OCI-LY7 (cell line): ENCODE measurements at regions not wholly inside any gene's neighbourhood (a gene's known extent, or its start where the extent isn't known, plus 50 kb on each side); places are given as distances from the start of the nearest gene placed in this dataset.

Experiments used
- BruUV-seq: library from RNA; stranded (reverse); fragments of 400-500 nt; replicated peaks from 2 replicates; lab custom pipeline; 2021; lab: Mats Ljungman, UMichigan
- CTCF ChIA-PET: fragments of 300-600 bp; sonication (Branson Sonifier 250); formaldehyde crosslinking; loops from one replicate; lab custom pipeline; 2022; ENCODE audit warnings: antibody characterized with exemption; ENCODE audit not compliant: unreplicated experiment; lab: Charles Lee
- POLR2A ChIA-PET: fragments of 300-600 bp; sonication (Branson Sonifier 250); formaldehyde crosslinking; loops from one replicate; lab custom pipeline; 2022; ENCODE audit warnings: antibody characterized with exemption; lab: Charles Lee
- DNase-seq: peaks from one replicate; pipeline ENCODE4 v3.0.0-alpha.2; 2015; ENCODE audit warnings: low spot score
- H2AFZ ChIP-seq: fragments of 200-600 bp; sonication (generic), shearing (Covaris generic); 2 replicates; pipeline ENCODE4 v1.6.1; 2014; ENCODE audit warnings: mild to moderate bottlenecking, antibody characterized with exemption, low read length, moderate library complexity
- H3K27ac ChIP-seq: fragments of 200-600 bp; sonication (generic); 2 replicates; pipeline ENCODE4 v1.5.1; 2014; ENCODE audit warnings: mixed run types, low read depth, mild to moderate bottlenecking, moderate library complexity, low read length, inconsistent platforms; ENCODE audit not compliant: poor library complexity, severe bottlenecking
- H3K36me3 ChIP-seq: fragments of 200-600 bp; sonication (generic); 2 replicates; pipeline ENCODE4 v1.6.1; 2014; ENCODE audit warnings: mild to moderate bottlenecking, antibody characterized with exemption, low read length, moderate library complexity, mixed read lengths; ENCODE audit not compliant: insufficient read depth
- H3K4me1 ChIP-seq: fragments of 200-600 bp; sonication (generic); 2 replicates; pipeline ENCODE4 v1.5.1; 2014; ENCODE audit warnings: mild to moderate bottlenecking, low read length; ENCODE audit not compliant: insufficient read depth, poor library complexity, severe bottlenecking
- H3K4me2 ChIP-seq: fragments of 200-600 bp; sonication (generic); 2 replicates; pipeline ENCODE4 v1.6.1; 2014; ENCODE audit warnings: mild to moderate bottlenecking, low read length
- H3K4me3 ChIP-seq: fragments of 200-600 bp; sonication (generic); 2 replicates; pipeline ENCODE4 v1.5.1; 2014; ENCODE audit warnings: mild to moderate bottlenecking, low read depth, low read length; ENCODE audit not compliant: poor library complexity, severe bottlenecking
- H3K79me2 ChIP-seq: fragments of 200-600 bp; sonication (generic); 2 replicates; pipeline ENCODE4 v1.6.1; 2016; ENCODE audit warnings: low read depth, mild to moderate bottlenecking, low read length, moderate library complexity, mixed read lengths; ENCODE audit not compliant: insufficient read depth
- H3K9me2 ChIP-seq: fragments of 200-600 bp; sonication (generic); 2 replicates; pipeline ENCODE4 v1.6.1; 2016; ENCODE audit warnings: mild to moderate bottlenecking, low read length, mixed read lengths; ENCODE audit not compliant: insufficient read depth
- H3K9me3 ChIP-seq: fragments of 200-600 bp; sonication (generic); 2 replicates; pipeline ENCODE4 v1.6.1; 2014; ENCODE audit warnings: mild to moderate bottlenecking, mixed run types, low read length, mixed read lengths
- H4K20me1 ChIP-seq: fragments of 200-600 bp; sonication (generic); 2 replicates; pipeline ENCODE4 v1.6.1; 2014; ENCODE audit warnings: mild to moderate bottlenecking, antibody characterized with exemption, low read length, moderate library complexity, mixed read lengths; ENCODE audit not compliant: insufficient read depth
- EZH2phosphoT487 ChIP-seq: fragments of 200-600 bp; sonication (generic); IDR thresholded peaks from 2 replicates; pipeline ENCODE4 v1.6.1; 2018; ENCODE audit warnings: low read depth, borderline replicate concordance, mild to moderate bottlenecking, mixed run types, antibody characterized with exemption, low read length, moderate library complexity, mixed read lengths
- intact Hi-C: fragments of 100-400 bp; cut with micrococcal nuclease; formaldehyde crosslinking; loops from one replicate; pipeline ENCODE4 v1.10.0; 2022; ENCODE audit not compliant: unreplicated experiment
- TF ChIP-seq, protein P1 (sequence below): fragments of 200-600 bp; sonication (generic); conservative IDR thresholded peaks from 2 replicates; pipeline ENCODE4 v1.5.1; 2014; ENCODE audit warnings: mild to moderate bottlenecking, antibody characterized with exemption, low read length, moderate library complexity, mixed read lengths

DNA sequence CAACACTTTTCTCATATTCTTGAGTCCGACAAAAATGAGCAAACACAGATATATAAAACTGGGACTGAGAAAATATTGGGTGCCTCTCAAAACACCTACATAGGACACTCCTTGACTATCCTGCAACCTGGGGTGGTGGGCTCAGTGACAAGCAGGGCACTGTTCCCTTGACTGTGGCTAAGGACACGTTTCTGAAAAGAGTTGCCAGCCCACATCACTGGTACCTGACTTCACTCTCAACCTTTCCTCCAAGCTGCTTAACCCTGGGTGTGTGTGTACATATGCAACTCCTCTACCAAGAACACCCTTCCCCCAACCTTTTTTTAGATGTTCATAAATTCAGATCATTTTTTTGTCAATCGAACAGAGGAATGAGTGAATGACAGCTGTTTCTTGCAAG, 148.7 kb downstream of the ACTL7B start:
- no peaks in the 10 kb centered on the region for H4K20me1 ChIP-seq
- no peak for DNase-seq
- no peaks in the 10 kb centered on the region for H3K9me3 ChIP-seq
- no peak overlapping the region for H3K4me3 ChIP-seq
- H3K27ac ChIP-seq = no peak overlapping the region
- H3K9me2 ChIP-seq = no peaks in the 10 kb centered on the region
- no peak overlapping the region for H2AFZ ChIP-seq
- BruUV-seq = no TSS peak
- intact Hi-C loops = no loop called here
- CTCF ChIA-PET = no interaction called here
- H3K36me3 ChIP-seq = no peaks in the 10 kb centered on the region
- H3K4me1 ChIP-seq = no peaks in the 10 kb centered on the region
- no peak overlapping the region for H3K4me2 ChIP-seq
- POLR2A ChIA-PET = no interaction called here
- H3K79me2 ChIP-seq = no peaks in the 10 kb centered on the region
- TF ChIP-seq EZH2phosphoT487 = no peak
- TF ChIP-seq, protein P1, sequence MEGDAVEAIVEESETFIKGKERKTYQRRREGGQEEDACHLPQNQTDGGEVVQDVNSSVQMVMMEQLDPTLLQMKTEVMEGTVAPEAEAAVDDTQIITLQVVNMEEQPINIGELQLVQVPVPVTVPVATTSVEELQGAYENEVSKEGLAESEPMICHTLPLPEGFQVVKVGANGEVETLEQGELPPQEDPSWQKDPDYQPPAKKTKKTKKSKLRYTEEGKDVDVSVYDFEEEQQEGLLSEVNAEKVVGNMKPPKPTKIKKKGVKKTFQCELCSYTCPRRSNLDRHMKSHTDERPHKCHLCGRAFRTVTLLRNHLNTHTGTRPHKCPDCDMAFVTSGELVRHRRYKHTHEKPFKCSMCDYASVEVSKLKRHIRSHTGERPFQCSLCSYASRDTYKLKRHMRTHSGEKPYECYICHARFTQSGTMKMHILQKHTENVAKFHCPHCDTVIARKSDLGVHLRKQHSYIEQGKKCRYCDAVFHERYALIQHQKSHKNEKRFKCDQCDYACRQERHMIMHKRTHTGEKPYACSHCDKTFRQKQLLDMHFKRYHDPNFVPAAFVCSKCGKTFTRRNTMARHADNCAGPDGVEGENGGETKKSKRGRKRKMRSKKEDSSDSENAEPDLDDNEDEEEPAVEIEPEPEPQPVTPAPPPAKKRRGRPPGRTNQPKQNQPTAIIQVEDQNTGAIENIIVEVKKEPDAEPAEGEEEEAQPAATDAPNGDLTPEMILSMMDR = no peak

DNA sequence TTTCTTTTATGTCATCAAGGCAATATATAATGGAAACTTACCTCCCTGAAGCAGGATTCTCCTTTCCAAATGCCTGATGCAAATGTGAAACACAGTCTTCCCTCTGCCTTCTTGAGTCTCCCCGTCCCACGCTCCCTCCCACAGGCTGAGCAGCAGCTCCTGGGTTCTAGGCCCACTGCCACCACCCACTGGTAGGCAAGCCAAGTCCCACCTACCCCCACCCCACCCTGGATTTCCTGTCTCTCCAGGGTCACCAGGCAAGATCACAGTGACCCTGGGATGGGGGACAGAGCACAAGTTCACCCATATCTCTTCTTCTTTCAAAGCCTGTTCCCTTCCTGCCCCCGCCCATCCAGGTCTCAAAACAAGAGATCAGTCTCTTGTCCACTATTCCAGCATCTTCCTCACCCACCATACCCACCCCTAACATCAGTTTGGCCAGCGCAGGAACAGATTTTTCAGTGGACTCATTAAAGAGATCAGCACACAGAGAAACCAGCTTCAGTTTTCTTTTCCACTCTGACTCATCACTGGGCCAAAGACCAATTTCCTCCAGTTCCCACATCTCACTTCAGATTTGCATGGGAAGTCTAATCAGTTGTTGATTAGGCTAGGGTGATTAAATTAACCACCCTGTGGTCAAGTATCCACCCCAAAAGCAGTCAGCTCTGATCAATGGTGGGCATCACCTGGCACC, 151.5 kb downstream of the ACTL7B start:
- intact Hi-C loops = no loop called here
- Histone ChIP-seq H3K36me3 (no peaks in the 10 kb centered on the region), H3K4me2 (no peak overlapping the region), H4K20me1 (no peaks in the 10 kb centered on the region), H3K4me3 (no peak overlapping the region), H3K9me3 (no peaks in the 10 kb centered on the region), H2AFZ (no peak overlapping the region), H3K4me1 (no peaks in the 10 kb centered on the region), H3K79me2 (no peaks in the 10 kb centered on the region), H3K27ac (no peak overlapping the region), H3K9me2 (no peaks in the 10 kb centered on the region)
- DNase-seq = no peak
- no TSS peak for BruUV-seq
- ChIA-PET CTCF (no interaction called here), POLR2A (no interaction called here)
- TF ChIP-seq, protein P1 = no peak
- TF ChIP-seq EZH2phosphoT487 = no peak

DNA sequence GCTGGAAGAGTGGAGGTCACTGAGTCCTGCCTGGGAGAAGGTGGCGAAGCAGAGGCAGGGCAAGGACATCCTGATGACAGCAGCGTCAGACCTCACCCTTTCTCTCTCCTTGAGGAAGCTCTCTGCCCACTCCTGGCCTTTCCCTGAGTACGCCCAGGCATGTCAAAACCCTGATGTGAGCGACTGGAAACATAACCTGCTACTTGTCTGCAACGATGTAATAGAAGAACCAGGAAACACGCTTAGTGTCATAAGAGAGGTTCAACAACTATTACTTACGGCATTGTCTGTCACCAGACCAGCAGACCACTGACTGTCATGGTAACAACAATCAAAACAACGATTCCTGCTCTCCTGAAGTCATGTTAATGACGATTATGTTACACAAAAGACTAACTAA, 152.4 kb downstream of the ACTL7B start:
- Histone ChIP-seq H3K4me2 (no peak overlapping the region), H2AFZ (no peak overlapping the region), H3K4me1 (no peaks in the 10 kb centered on the region), H3K79me2 (no peaks in the 10 kb centered on the region), H3K36me3 (no peaks in the 10 kb centered on the region), H3K27ac (no peak overlapping the region), H3K4me3 (no peak overlapping the region), H3K9me2 (no peaks in the 10 kb centered on the region), H4K20me1 (no peaks in the 10 kb centered on the region), H3K9me3 (no peaks in the 10 kb centered on the region)
- ChIA-PET POLR2A (no interaction called here), CTCF (no interaction called here)
- intact Hi-C loops = no loop called here
- TF ChIP-seq, protein P1 = no peak
- no peak for DNase-seq
- no TSS peak for BruUV-seq
